Stomach (tissue), 8 donors: ENCODE measurements at regions not wholly inside any gene's neighbourhood (a gene's known extent, or its start where the extent isn't known, plus 50 kb on each side); places are given as distances from the start of the nearest gene placed in this dataset.

Source experiments
- DNase-seq, 2 donors: peaks; one replicate each; pipeline versions ENCODE4 v3.0.0 to v3.0.0-alpha.2; 2013 to 2019
- H3K27ac ChIP-seq, 5 donors: fragments of 200-600 bp in 4 of 5; sonication (generic) in 4 of 5; one replicate each; pipeline ENCODE4 v1.5.1; 2013 to 2019; ENCODE audit warnings: mild to moderate bottlenecking in 1 of 5, moderate library complexity in 1 of 5
- H3K27me3 ChIP-seq, 3 donors: fragments of 200-600 bp; sonication (generic); one replicate each; pipeline ENCODE4 v1.5.1; 2017 to 2019; ENCODE audit warnings: mixed run types in 1 of 3
- H3K36me3 ChIP-seq, 4 donors: fragments of 200-600 bp; sonication (generic); 1 replicate in 3 of 4; 2 replicates in 1 of 4; pipeline ENCODE4 v1.5.1; 2016 to 2019
- H3K4me1 ChIP-seq, 4 donors: fragments of 200-600 bp; sonication (generic); one replicate each; pipeline ENCODE4 v1.5.1; 2016 to 2019
- H3K4me3 ChIP-seq, 4 donors: fragments of 200-600 bp; sonication (generic) in 3 of 4; one replicate each; pipeline ENCODE4 v1.5.1; 2016 to 2019; ENCODE audit warnings: mild to moderate bottlenecking in 1 of 4
- H3K9me3 ChIP-seq, 4 donors: fragments of 200-600 bp; sonication (generic); one replicate each; pipeline ENCODE4 v1.5.1; 2016 to 2019
- CTCF ChIP-seq, 7 experiments: fragments of 450-650 bp in 4 of 7; fragments of 200-600 bp in 3 of 7; sonication (generic) in 3 of 7; IDR thresholded peaks; one replicate each; pipeline ENCODE4 v1.5.1; 2016 to 2019; ENCODE audit warnings: antibody characterized with exemption in 7 of 7, control low read depth in 2 of 7, mild to moderate bottlenecking in 1 of 7
- EP300 ChIP-seq: sonication (generic); formaldehyde crosslinking; IDR thresholded peaks from one replicate; pipeline ENCODE4 v1.6.1; 2017; ENCODE audit warnings: antibody characterized with exemption
- POLR2A ChIP-seq, 4 donors: fragments of 450-650 bp; IDR thresholded peaks; one replicate each; pipeline ENCODE4 v1.6.1; 2016; ENCODE audit warnings: antibody characterized with exemption in 4 of 4, control low read depth in 2 of 4, mild to moderate bottlenecking in 1 of 4, moderate library complexity in 1 of 4
- POLR2AphosphoS5 ChIP-seq, 3 donors: sonication (generic); formaldehyde crosslinking; IDR thresholded peaks; one replicate each; pipeline ENCODE4 v1.6.1; 2016; ENCODE audit warnings: antibody characterized with exemption in 3 of 3
- WGBS, 5 donors: extraction: QIAGEN DNeasy Blood & Tissue Kit in 3 of 5; methylation state at CpG; one replicate each; pipeline versions ENCODE4 v1.1.5 to v1.1.7; 2013 to 2018; 5-methylcytosine and 5-hydroxymethylcytosine counted together
- intact Hi-C: fragments of 100-400 bp; cut with DNase I; formaldehyde crosslinking; loops from one replicate; pipeline ENCODE4 v1.15.1; 2023; ENCODE audit warnings: low total_unique reads
- donor health status: healthy with polysubstance abuse.
- donor health status: Bipolar disorder and iron deficiency.
- donor health status: healthy.

- intact Hi-C loops, result no loop called here
- peak overlapping the region in 1 of 4 donors; percentile 4 for H3K4me3 ChIP-seq
Measured at GRCh38 chr2:64931246-64932115, 57.7 kb upstream of the SLC1A4 start.

GRCh38 chr2:64932116-64932370 is 57.2 kb upstream of the SLC1A4 start:
- Histone ChIP-seq H3K27ac (no peak overlapping the region), H3K4me3 (no peak overlapping the region), H3K4me1 (no peaks in the 10 kb centered on the region), H3K27me3 (no peaks in the 10 kb centered on the region), H3K36me3 (no peaks in the 10 kb centered on the region), H3K9me3 (no peaks in the 10 kb centered on the region)
- DNase-seq, result no peak
- intact Hi-C loops, result no loop called here
- TF ChIP-seq EP300, result no peak
- no peak for TF ChIP-seq POLR2AphosphoS5 (IDR thresholded peaks at IDR 0.05)
- no peak for TF ChIP-seq CTCF (IDR thresholded peaks at IDR 0.05)
- TF ChIP-seq POLR2A (IDR thresholded peaks at IDR 0.05), result no peak
- 42 to 69% (median 59%) methylated on average over 1 of the region's 1 CpG for WGBS, 5 donors

More at GRCh38 chr2:64931246-64932115, 57.7 kb upstream of the SLC1A4 start:
- TF ChIP-seq EP300 (no peak), POLR2A (IDR thresholded peaks at IDR 0.05) (no peak), POLR2AphosphoS5 (IDR thresholded peaks at IDR 0.05) (no peak), CTCF (IDR thresholded peaks at IDR 0.05) (no peak)
- H3K27ac ChIP-seq, result no peak overlapping the region
- peaks cover 0 to under 1% (median 0%) of the 10 kb centered on the region in 4 donors for H3K9me3 ChIP-seq
- H3K27me3 ChIP-seq, result no peaks in the 10 kb centered on the region
- DNase-seq, result no peak
- H3K36me3 ChIP-seq, result no peaks in the 10 kb centered on the region
- WGBS, 5 donors, result 86 to 89% (median 87%) methylated on average over 9 of the region's 9 CpGs
- H3K4me1 ChIP-seq, result no peaks in the 10 kb centered on the region

DNA sequence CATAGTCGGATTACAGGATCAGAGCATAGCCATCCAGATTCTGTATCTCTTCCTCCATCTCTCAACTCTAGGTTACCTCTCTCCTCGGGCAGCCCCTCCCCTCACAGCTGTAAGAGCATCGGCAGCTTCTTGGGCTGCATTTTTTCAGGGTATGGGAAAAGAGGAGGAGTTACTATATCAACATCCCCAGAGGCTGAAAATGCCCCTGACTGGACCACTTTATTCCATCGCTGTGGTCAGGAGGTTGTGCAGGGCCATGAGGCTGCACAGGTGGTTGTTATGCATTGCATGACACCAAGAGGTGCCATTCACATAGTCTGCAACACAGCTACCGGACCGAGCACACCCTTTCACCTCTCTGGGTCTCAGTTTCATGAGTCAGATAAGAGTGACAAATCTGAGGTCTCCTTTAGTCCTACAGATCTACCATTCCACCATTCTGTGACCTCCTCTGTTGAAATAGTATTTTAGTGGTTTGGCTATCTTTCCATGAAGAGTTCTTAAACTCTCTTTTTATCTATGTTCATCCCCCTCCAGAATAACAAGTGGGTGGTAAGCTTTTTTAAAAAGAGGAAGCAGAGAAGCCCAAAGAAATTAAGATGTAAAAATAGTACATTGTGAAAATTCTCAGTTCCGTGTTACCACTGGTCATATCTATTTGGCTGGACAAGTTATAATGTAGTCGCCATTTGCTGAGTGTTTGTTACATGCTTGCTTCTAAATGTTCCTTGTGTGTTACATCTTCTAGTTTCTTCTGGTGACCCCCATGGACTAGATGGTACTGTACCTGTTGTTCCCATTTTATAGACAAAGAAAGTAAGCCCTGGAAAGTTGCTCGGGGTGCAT is 56.6 kb upstream of the SLC1A4 start:
- WGBS, 5 donors, result 77 to 81% (median 80%) methylated on average over 9 of the region's 9 CpGs

More for the DNA sequence above, 56.6 kb upstream of the SLC1A4 start:
- intact Hi-C loops, result no loop called here
- H3K9me3 ChIP-seq, result no peaks in the 10 kb centered on the region
- H3K27me3 ChIP-seq, result no peaks in the 10 kb centered on the region
- no peak overlapping the region for H3K4me3 ChIP-seq
- DNase-seq, result no peak
- H3K4me1 ChIP-seq, result no peaks in the 10 kb centered on the region
- TF ChIP-seq POLR2AphosphoS5 (IDR thresholded peaks at IDR 0.05) (no peak), EP300 (no peak), POLR2A (IDR thresholded peaks at IDR 0.05) (no peak), CTCF (IDR thresholded peaks at IDR 0.05) (no peak)
- H3K27ac ChIP-seq, result peak overlapping the region in 1 of 5 donors; percentile 16
- no peaks in the 10 kb centered on the region for H3K36me3 ChIP-seq
